GM12878 (cell line): ENCODE measurements at regions not wholly inside any gene's neighbourhood (a gene's known extent, or its start where the extent isn't known, plus 50 kb on each side); places are given as distances from the start of the nearest gene placed in this dataset.

Experiments
- CHD2 ChIP-seq: IDR thresholded peaks from 2 replicates; pipeline ENCODE4 v1.6.1; 2011; ENCODE audit warnings: low read depth, low read length, improper control_type of control experiment, borderline replicate concordance
- CTCF ChIP-seq, 3 experiments: IDR thresholded peaks in 2 of 3; conservative IDR thresholded peaks in 1 of 3; 2 replicates each; pipeline ENCODE4 v1.5.1; 2011; ENCODE audit warnings: low read depth in 3 of 3, low read length in 3 of 3, mild to moderate bottlenecking in 3 of 3, control low read depth in 2 of 3, moderate library complexity in 2 of 3, inconsistent platforms in 1 of 3, mixed read lengths in 1 of 3; ENCODE audit not compliant: control insufficient read depth in 2 of 3, insufficient read depth in 1 of 3; ENCODE audit errors: extremely low read depth in 1 of 3
- ESRRA ChIP-seq: IDR thresholded peaks from 2 replicates; pipeline ENCODE4 v1.6.1; 2012; ENCODE audit warnings: mild to moderate bottlenecking, low read length, improper control_type of control experiment
- FOS ChIP-seq: IDR thresholded peaks from 3 replicates; pipeline ENCODE4 v1.6.1; 2011; ENCODE audit warnings: borderline replicate concordance; ENCODE audit not compliant: insufficient read length; ENCODE audit errors: extremely low read depth
- POLR2A ChIP-seq: IDR thresholded peaks from 2 replicates; pipeline ENCODE4 v1.6.1; 2011; ENCODE audit warnings: low read depth, mild to moderate bottlenecking, low read length
- SRF ChIP-seq, 2 experiments: IDR thresholded peaks; 2 replicates each; pipeline ENCODE4 v1.6.1; 2011; ENCODE audit warnings: low read depth in 2 of 2, low read length in 2 of 2, mild to moderate bottlenecking in 1 of 2, moderate library complexity in 1 of 2

GRCh38 chr3:154977666-154978065 lies 102.5 kb upstream of the MME start:
- TF ChIP-seq FOS, result no peak
- no peak for TF ChIP-seq ESRRA
- no peak for TF ChIP-seq CTCF (IDR thresholded peaks at IDR 0.05 in 2 of 3, conservative IDR thresholded peaks at IDR 0.05 in 1 of 3; ENCODE audit: control insufficient read depth in 2 of 3, extremely low read depth in 1 of 3, insufficient read depth in 1 of 3, low read depth in 3 of 3, low read length in 3 of 3)
- TF ChIP-seq CHD2, result no peak
- TF ChIP-seq POLR2A, result no peak
- no peak for TF ChIP-seq SRF (IDR thresholded peaks at IDR 0.05; ENCODE audit: low read depth in 2 of 2, low read length in 2 of 2)
